GM10266 (cell line): ENCODE measurements at regions not wholly inside any gene's neighbourhood (a gene's known extent, or its start where the extent isn't known, plus 50 kb on each side); places are given as distances from the start of the nearest gene placed in this dataset.

Experiments used
- DNase-seq: peaks from one replicate; pipeline ENCODE4 v3.0.0; 2012; ENCODE audit errors: extremely low spot score
- CTCF ChIP-seq: IDR thresholded peaks from 2 replicates; pipeline ENCODE4 v1.5.1; 2012; ENCODE audit warnings: mild to moderate bottlenecking, low read depth; ENCODE audit not compliant: control insufficient read depth, insufficient read depth; ENCODE audit errors: missing control alignments

GRCh38 chr16:73430138-73430537 is 382.2 kb upstream of the ZFHX3 start:
- no peak for TF ChIP-seq CTCF
- DNase-seq, result no peak

- no peak for DNase-seq
- no peak for TF ChIP-seq CTCF
Measured at GRCh38 chr16:73428121-73428520, 380.2 kb upstream of the ZFHX3 start.

GRCh38 chr16:73427164-73427563 is 379.2 kb upstream of the ZFHX3 start:
- no peak for TF ChIP-seq CTCF
- DNase-seq, result no peak

- no peak for DNase-seq
- no peak for TF ChIP-seq CTCF
Measured at GRCh38 chr16:73426433-73427160, 378.7 kb upstream of the ZFHX3 start.

- no peak for DNase-seq
- TF ChIP-seq CTCF, result no peak
Measured at GRCh38 chr16:73420676-73421075, 372.7 kb upstream of the ZFHX3 start.

GRCh38 chr16:73420244-73420643 is 372.3 kb upstream of the ZFHX3 start:
- no peak for DNase-seq
- no peak for TF ChIP-seq CTCF

- no peak for TF ChIP-seq CTCF
- no peak for DNase-seq
Measured at GRCh38 chr16:73418691-73419090, 370.8 kb upstream of the ZFHX3 start.
